IMR-90 (cell line): ENCODE measurements at regions not wholly inside any gene's neighbourhood (a gene's known extent, or its start where the extent isn't known, plus 50 kb on each side); places are given as distances from the start of the nearest gene placed in this dataset.

Experiments
- BHLHE40 ChIP-seq: fragments of 150-350 bp; IDR thresholded peaks from 2 replicates; pipeline ENCODE4 v1.6.1; 2016; ENCODE audit warnings: mild to moderate bottlenecking, low read depth, low read length
- CHD1 ChIP-seq: IDR thresholded peaks from 2 replicates; pipeline ENCODE4 v1.6.1; 2012; ENCODE audit warnings: low read depth, low read length, improper control_type of control experiment
- CTCF ChIP-seq: conservative IDR thresholded peaks from 2 replicates; pipeline ENCODE4 v1.5.1; 2012; ENCODE audit warnings: mild to moderate bottlenecking, low read depth, low read length, improper control_type of control experiment
- ELK1 ChIP-seq: fragments of 150-350 bp; IDR thresholded peaks from 2 replicates; pipeline ENCODE4 v1.6.1; 2016; ENCODE audit warnings: low read depth, mild to moderate bottlenecking, low read length, moderate library complexity, borderline replicate concordance
- MAFK ChIP-seq: IDR thresholded peaks from 2 replicates; pipeline ENCODE4 v1.6.1; 2012; ENCODE audit warnings: low read depth, low read length, improper control_type of control experiment
- NFE2L2 ChIP-seq: fragments of 150-350 bp; IDR thresholded peaks from 2 replicates; pipeline ENCODE4 v1.6.1; 2016; ENCODE audit warnings: low read depth, mild to moderate bottlenecking, low read length
- POLR2A ChIP-seq: IDR thresholded peaks from 2 replicates; pipeline ENCODE4 v1.6.1; 2012; ENCODE audit warnings: mild to moderate bottlenecking, low read depth, low read length
- RFX5 ChIP-seq: IDR thresholded peaks from 2 replicates; pipeline ENCODE4 v1.8.0; 2012; ENCODE audit warnings: low read depth, mild to moderate bottlenecking, low read length, moderate library complexity
- SMC3 ChIP-seq: fragments of 150-350 bp; IDR thresholded peaks from 2 replicates; pipeline ENCODE4 v1.6.1; 2016; ENCODE audit warnings: low read depth, mild to moderate bottlenecking, antibody characterized with exemption, low read length, moderate library complexity
- USF2 ChIP-seq: fragments of 150-350 bp; IDR thresholded peaks from 2 replicates; pipeline ENCODE4 v1.6.1; 2017; ENCODE audit warnings: mild to moderate bottlenecking, antibody characterized with exemption, low read length, low read depth

- TF ChIP-seq NFE2L2 = no peak
- no peak for TF ChIP-seq CTCF
- no peak for TF ChIP-seq BHLHE40
- no peak for TF ChIP-seq ELK1
- no peak for TF ChIP-seq SMC3
- TF ChIP-seq USF2 = no peak
- no peak for TF ChIP-seq POLR2A
- TF ChIP-seq CHD1 = no peak
- no peak for TF ChIP-seq MAFK
- no peak for TF ChIP-seq RFX5
Observed at GRCh38 chr5:117594166-117594565, 1019.5 kb upstream of the SEMA6A start.
